ENCODE measurements at regions not wholly inside any gene's neighbourhood (a gene's known extent, or its start where the extent isn't known, plus 50 kb on each side); places are given as distances from the start of the nearest gene placed in this dataset.

- Mint-ChIP-seq H3K9me3 (peaks cover 11% of the 10 kb centered on the region), H3K4me1 (ENCODE audit: low read depth) (no peaks in the 10 kb centered on the region), H3K4me3 (no peak overlapping the region), H3K36me3 (ENCODE audit: low read depth) (no peaks in the 10 kb centered on the region), H3K27me3 (no peaks in the 10 kb centered on the region), H3K27ac (no peak overlapping the region)
- ChIA-PET POLR2A (no interaction called here), CTCF (no interaction called here)
- DNase-seq (no peak), ATAC-seq (no peak)
- TF ChIP-seq CTCF (IDR thresholded peaks at IDR 0.05), result no peak
- intact Hi-C loops (cut with micrococcal nuclease), result no loop called here
Measured at GRCh38 chr9:26368241-26368640, 524.4 kb downstream of the CAAP1 start.

- DNase-seq, result no peak
- Mint-ChIP-seq H3K27me3 (no peaks in the 10 kb centered on the region), H3K4me1 (ENCODE audit: low read depth) (no peaks in the 10 kb centered on the region), H3K36me3 (ENCODE audit: low read depth) (no peaks in the 10 kb centered on the region), H3K4me3 (no peak overlapping the region), H3K27ac (no peak overlapping the region), H3K9me3 (peaks cover 19% of the 10 kb centered on the region)
- no peak for ATAC-seq
- intact Hi-C loops (cut with micrococcal nuclease), result no loop called here
- CTCF ChIA-PET, result no interaction called here
- TF ChIP-seq CTCF (IDR thresholded peaks at IDR 0.05), result no peak
- POLR2A ChIA-PET, result no interaction called here
Measured at GRCh38 chr9:26361010-26361409, 531.6 kb downstream of the CAAP1 start.

GRCh38 chr9:26358836-26359235, 533.8 kb downstream of the CAAP1 start:
- ChIA-PET POLR2A (no interaction called here), CTCF (no interaction called here)
- Mint-ChIP-seq H3K27ac (no peak overlapping the region), H3K36me3 (ENCODE audit: low read depth) (no peaks in the 10 kb centered on the region), H3K27me3 (no peaks in the 10 kb centered on the region), H3K9me3 (peaks cover 12% of the 10 kb centered on the region), H3K4me3 (no peak overlapping the region), H3K4me1 (ENCODE audit: low read depth) (no peaks in the 10 kb centered on the region)
- ATAC-seq (no peak), DNase-seq (no peak)
- no peak for TF ChIP-seq CTCF (IDR thresholded peaks at IDR 0.05)
- intact Hi-C loops (cut with micrococcal nuclease), result no loop called here

- no peak for DNase-seq
- CTCF ChIA-PET, result no interaction called here
- no peak overlapping the region for H3K27ac Mint-ChIP-seq
- intact Hi-C loops (cut with micrococcal nuclease), result no loop called here
- H3K27me3 Mint-ChIP-seq, result no peaks in the 10 kb centered on the region
- POLR2A ChIA-PET, result interaction anchor here (0.5 kb wide), 1 partner anchor 12 kb away, joined by 3 read pairs; no protein-coding TSS in a partner anchor
- H3K4me3 Mint-ChIP-seq, result no peak overlapping the region
- ATAC-seq, result no peak
- peaks cover 10% of the 10 kb centered on the region for H3K9me3 Mint-ChIP-seq
- H3K36me3 Mint-ChIP-seq (ENCODE audit: low read depth), result no peaks in the 10 kb centered on the region
- TF ChIP-seq CTCF (IDR thresholded peaks at IDR 0.05), result no peak
- H3K4me1 Mint-ChIP-seq (ENCODE audit: low read depth), result no peaks in the 10 kb centered on the region
Measured at GRCh38 chr9:26357803-26358344, 534.7 kb downstream of the CAAP1 start.

DNA sequence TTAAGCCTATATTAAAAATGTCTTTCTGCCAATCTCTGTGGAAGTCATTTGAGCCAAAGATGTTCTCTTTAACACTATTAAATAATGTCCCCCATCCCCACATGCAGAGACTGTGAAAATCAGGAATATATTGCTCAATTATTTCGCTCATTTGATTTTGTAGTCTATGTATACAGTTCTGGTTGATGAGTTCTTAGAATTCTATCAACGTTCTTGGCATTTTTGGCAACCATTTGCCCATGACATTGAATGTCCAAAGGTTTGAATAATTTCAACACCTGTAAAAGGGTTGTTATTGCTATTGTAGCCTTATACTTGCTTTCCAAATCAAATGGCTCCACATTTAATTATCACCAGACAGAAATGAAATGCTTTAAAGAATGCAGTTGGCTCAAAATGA, 536.1 kb downstream of the CAAP1 start:
- no peak for TF ChIP-seq CTCF (IDR thresholded peaks at IDR 0.05)
- DNase-seq (no peak), ATAC-seq (no peak)
- H3K27ac Mint-ChIP-seq, result no peak overlapping the region
- intact Hi-C loops (cut with micrococcal nuclease), result no loop called here
- no peaks in the 10 kb centered on the region for H3K27me3 Mint-ChIP-seq
- no peak overlapping the region for H3K4me3 Mint-ChIP-seq
- no peaks in the 10 kb centered on the region for H3K36me3 Mint-ChIP-seq (ENCODE audit: low read depth)
- no peaks in the 10 kb centered on the region for H3K4me1 Mint-ChIP-seq (ENCODE audit: low read depth)
- CTCF ChIA-PET, result no interaction called here
- peaks cover 13% of the 10 kb centered on the region for H3K9me3 Mint-ChIP-seq
- POLR2A ChIA-PET, result no interaction called here
